ENCODE measurements at regions not wholly inside any gene's neighbourhood (a gene's known extent, or its start where the extent isn't known, plus 50 kb on each side); places are given as distances from the start of the nearest gene placed in this dataset.

DNA sequence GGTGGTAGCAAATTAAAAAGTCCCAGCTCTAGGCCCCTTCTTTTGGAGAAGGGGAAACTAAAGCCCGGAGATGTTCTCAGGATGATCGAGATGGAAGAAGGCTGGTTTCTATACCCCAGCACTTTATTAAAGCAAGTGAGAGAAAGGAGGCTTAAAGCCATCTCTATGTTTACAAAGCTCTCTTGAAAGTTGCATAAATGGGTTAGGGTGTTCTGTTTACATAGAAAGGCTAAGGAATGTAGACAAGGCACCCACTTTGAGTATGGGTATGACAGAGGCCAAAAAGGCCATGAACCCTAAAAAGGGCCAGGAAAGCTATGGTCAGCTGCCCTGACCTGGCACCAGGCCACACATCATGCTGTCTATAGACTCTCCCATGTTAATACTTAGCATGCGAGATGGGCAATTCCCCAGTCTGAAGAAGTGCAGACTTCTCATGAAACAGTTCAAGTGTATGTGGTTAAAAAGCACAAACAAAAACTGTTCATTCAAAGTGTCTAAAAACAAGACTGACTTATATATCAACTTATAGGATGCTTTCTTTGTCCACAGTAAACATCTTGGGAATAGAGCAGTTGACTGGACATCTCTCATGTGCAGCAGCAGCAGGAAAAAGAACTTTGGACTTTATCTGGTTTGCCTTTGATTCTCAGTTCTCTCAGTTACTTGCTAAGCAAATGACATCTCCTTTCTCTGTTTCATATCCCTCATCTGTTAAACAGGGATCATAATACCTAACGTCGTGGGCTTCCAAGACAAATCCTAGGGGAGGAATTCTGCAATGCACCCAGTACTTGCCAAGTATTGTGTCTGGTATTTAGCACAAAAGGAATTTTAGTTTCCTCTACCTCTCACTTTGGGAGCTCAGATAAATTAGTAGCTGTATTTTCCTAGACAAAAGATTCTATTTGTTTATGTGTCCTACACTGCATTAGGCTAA is 521.6 kb downstream of the PLPP3 start:
- TF ChIP-seq POLR2A (IDR thresholded peaks at IDR 0.05) = no peak
- TF ChIP-seq, protein P1, sequence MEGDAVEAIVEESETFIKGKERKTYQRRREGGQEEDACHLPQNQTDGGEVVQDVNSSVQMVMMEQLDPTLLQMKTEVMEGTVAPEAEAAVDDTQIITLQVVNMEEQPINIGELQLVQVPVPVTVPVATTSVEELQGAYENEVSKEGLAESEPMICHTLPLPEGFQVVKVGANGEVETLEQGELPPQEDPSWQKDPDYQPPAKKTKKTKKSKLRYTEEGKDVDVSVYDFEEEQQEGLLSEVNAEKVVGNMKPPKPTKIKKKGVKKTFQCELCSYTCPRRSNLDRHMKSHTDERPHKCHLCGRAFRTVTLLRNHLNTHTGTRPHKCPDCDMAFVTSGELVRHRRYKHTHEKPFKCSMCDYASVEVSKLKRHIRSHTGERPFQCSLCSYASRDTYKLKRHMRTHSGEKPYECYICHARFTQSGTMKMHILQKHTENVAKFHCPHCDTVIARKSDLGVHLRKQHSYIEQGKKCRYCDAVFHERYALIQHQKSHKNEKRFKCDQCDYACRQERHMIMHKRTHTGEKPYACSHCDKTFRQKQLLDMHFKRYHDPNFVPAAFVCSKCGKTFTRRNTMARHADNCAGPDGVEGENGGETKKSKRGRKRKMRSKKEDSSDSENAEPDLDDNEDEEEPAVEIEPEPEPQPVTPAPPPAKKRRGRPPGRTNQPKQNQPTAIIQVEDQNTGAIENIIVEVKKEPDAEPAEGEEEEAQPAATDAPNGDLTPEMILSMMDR (IDR thresholded peaks at IDR 0.05) = no peak

All from testis (tissue), 2 donors.